ENCODE measurements at regions not wholly inside any gene's neighbourhood (a gene's known extent, or its start where the extent isn't known, plus 50 kb on each side); places are given as distances from the start of the nearest gene placed in this dataset.

GRCh38 chr14:62066304-62066703 lies 304.1 kb downstream of the SNAPC1 start:
- TF ChIP-seq EZH2 (IDR thresholded peaks at IDR 0.05; ENCODE audit: borderline replicate concordance): no peak
- TF ChIP-seq EZH2phosphoT487 (IDR thresholded peaks at IDR 0.05; ENCODE audit: low read depth, severe bottlenecking, unreplicated experiment): no peak
- no peak for TF ChIP-seq CTCF (IDR thresholded peaks at IDR 0.05; ENCODE audit: poor library complexity)
- 80% methylated on average over 2 of the region's 2 CpGs for whole genome bisulfite sequencing (ENCODE audit: low lambda C conversion rate, missing lambda C conversion rate)
- H3K9me3 ChIP-seq (ENCODE audit: low read depth): no peaks in the 10 kb centered on the region

GRCh38 chr14:62071039-62071438 lies 308.8 kb downstream of the SNAPC1 start:
- Histone ChIP-seq H4K20me1 (ENCODE audit: insufficient read depth, poor library complexity, severe bottlenecking) (no peaks in the 10 kb centered on the region), H3K4me2 (no peak overlapping the region), H3K36me3 (replicated peaks; ENCODE audit: insufficient read depth, low read depth) (no peaks in the 10 kb centered on the region), H3K27me3 (no peaks in the 10 kb centered on the region), H3K4me3 (no peak overlapping the region), H2AFZ (no peak overlapping the region), H3K79me2 (no peaks in the 10 kb centered on the region), H3K4me1 (ENCODE audit: insufficient read depth) (no peaks in the 10 kb centered on the region), H3K9me3 (ENCODE audit: low read depth) (no peaks in the 10 kb centered on the region), H3K27ac (no peak overlapping the region), H3K9me2 (replicated peaks; ENCODE audit: insufficient read depth) (no peaks in the 10 kb centered on the region)
- no peak for DNase-seq (ENCODE audit: low spot score)
- no peak for TF ChIP-seq EZH2 (IDR thresholded peaks at IDR 0.05; ENCODE audit: borderline replicate concordance)
- 44% methylated on average over 2 of the region's 2 CpGs for WGBS (ENCODE audit: low lambda C conversion rate, missing lambda C conversion rate)

More at GRCh38 chr14:62066304-62066703, 304.1 kb downstream of the SNAPC1 start:
- Histone ChIP-seq H3K36me3 (replicated peaks; ENCODE audit: insufficient read depth, low read depth) (no peaks in the 10 kb centered on the region), H3K9me2 (replicated peaks; ENCODE audit: insufficient read depth) (no peaks in the 10 kb centered on the region), H4K20me1 (ENCODE audit: insufficient read depth, poor library complexity, severe bottlenecking) (no peaks in the 10 kb centered on the region), H2AFZ (no peak overlapping the region), H3K27ac (no peak overlapping the region), H3K4me2 (no peak overlapping the region), H3K4me3 (no peak overlapping the region), H3K4me1 (ENCODE audit: insufficient read depth) (no peaks in the 10 kb centered on the region), H3K79me2 (no peaks in the 10 kb centered on the region), H3K27me3 (no peaks in the 10 kb centered on the region)
- no peak for DNase-seq (ENCODE audit: low spot score)

GRCh38 chr14:62076368-62076767 lies 314.1 kb downstream of the SNAPC1 start:
- H3K27ac ChIP-seq: no peak overlapping the region
- TF ChIP-seq EZH2phosphoT487 (IDR thresholded peaks at IDR 0.05; ENCODE audit: low read depth, severe bottlenecking, unreplicated experiment) (no peak), EZH2 (IDR thresholded peaks at IDR 0.05; ENCODE audit: borderline replicate concordance) (no peak), CTCF (IDR thresholded peaks at IDR 0.05; ENCODE audit: poor library complexity) (no peak)
- no peaks in the 10 kb centered on the region for H3K79me2 ChIP-seq
- no peaks in the 10 kb centered on the region for H3K9me3 ChIP-seq (ENCODE audit: low read depth)
- H4K20me1 ChIP-seq (ENCODE audit: insufficient read depth, poor library complexity, severe bottlenecking): no peaks in the 10 kb centered on the region
- H3K4me2 ChIP-seq: no peak overlapping the region
- H2AFZ ChIP-seq: no peak overlapping the region
- H3K4me3 ChIP-seq: no peak overlapping the region
- H3K4me1 ChIP-seq (ENCODE audit: insufficient read depth): no peaks in the 10 kb centered on the region
- no peak for DNase-seq (ENCODE audit: low spot score)
- H3K27me3 ChIP-seq: no peaks in the 10 kb centered on the region
- H3K9me2 ChIP-seq (replicated peaks; ENCODE audit: insufficient read depth): no peaks in the 10 kb centered on the region
- 96% methylated on average over 4 of the region's 4 CpGs for WGBS (ENCODE audit: low lambda C conversion rate, missing lambda C conversion rate)
- H3K36me3 ChIP-seq (replicated peaks; ENCODE audit: insufficient read depth, low read depth): no peaks in the 10 kb centered on the region

GRCh38 chr14:62076825-62077605 lies 314.8 kb downstream of the SNAPC1 start:
- Histone ChIP-seq H3K79me2 (no peaks in the 10 kb centered on the region), H3K4me2 (no peak overlapping the region), H3K9me3 (ENCODE audit: low read depth) (no peaks in the 10 kb centered on the region), H3K4me3 (no peak overlapping the region), H3K9me2 (replicated peaks; ENCODE audit: insufficient read depth) (no peaks in the 10 kb centered on the region), H3K4me1 (ENCODE audit: insufficient read depth) (no peaks in the 10 kb centered on the region), H2AFZ (no peak overlapping the region), H3K27me3 (no peaks in the 10 kb centered on the region), H3K36me3 (replicated peaks; ENCODE audit: insufficient read depth, low read depth) (no peaks in the 10 kb centered on the region), H4K20me1 (ENCODE audit: insufficient read depth, poor library complexity, severe bottlenecking) (no peaks in the 10 kb centered on the region), H3K27ac (no peak overlapping the region)
- no peak for DNase-seq (ENCODE audit: low spot score)
- WGBS (ENCODE audit: low lambda C conversion rate, missing lambda C conversion rate): 67% methylated on average over 6 of the region's 6 CpGs
- TF ChIP-seq EZH2phosphoT487 (IDR thresholded peaks at IDR 0.05; ENCODE audit: low read depth, severe bottlenecking, unreplicated experiment) (no peak), CTCF (IDR thresholded peaks at IDR 0.05; ENCODE audit: poor library complexity) (no peak), EZH2 (IDR thresholded peaks at IDR 0.05; ENCODE audit: borderline replicate concordance) (no peak)

All from hepatocyte (in vitro differentiated cells).